HEK293 (cell line): ENCODE measurements at regions not wholly inside any gene's neighbourhood (a gene's known extent, or its start where the extent isn't known, plus 50 kb on each side); places are given as distances from the start of the nearest gene placed in this dataset.

Source experiments
- CTCF ChIA-PET: fragments of 350-600 bp; formaldehyde crosslinking; extraction: SDS; loops from one replicate; lab custom pipeline; 2021; ENCODE audit warnings: antibody characterized with exemption; lab: Yijun Ruan, JAX
- POLR2A ChIA-PET: fragments of 300-600 bp; formaldehyde crosslinking; extraction: SDS; loops from one replicate; lab custom pipeline; 2020; ENCODE audit warnings: antibody characterized with exemption, inconsistent platforms; lab: Yijun Ruan, JAX
- H3K27ac ChIP-seq: fragments of 200-500 bp; sonication (Bioruptor generic); 2 replicates; pipeline ENCODE4 v1.5.1; 2014; ENCODE audit warnings: low read depth, low read length, control low read depth, inconsistent platforms; ENCODE audit errors: extremely low read depth
- H3K36me3 ChIP-seq, 2 experiments: fragments of 200-500 bp in 1 of 2; sonication (Bioruptor generic) in 1 of 2; 1 replicate in 1 of 2; 2 replicates in 1 of 2; pipeline ENCODE4 v1.5.1; 2014 to 2017; ENCODE audit warnings: inconsistent platforms in 2 of 2, low read length in 2 of 2; ENCODE audit not compliant: control insufficient read depth in 2 of 2, insufficient read depth in 1 of 2
- H3K4me1 ChIP-seq: fragments of 200-500 bp; sonication (Bioruptor generic); 2 replicates; pipeline ENCODE4 v1.5.1; 2014; ENCODE audit warnings: mild to moderate bottlenecking, low read length, inconsistent platforms; ENCODE audit not compliant: control insufficient read depth, insufficient read depth
- H3K4me3 ChIP-seq: 2 replicates; pipeline ENCODE4 v1.5.1; 2011; ENCODE audit warnings: low read depth, mild to moderate bottlenecking, control low read depth, low read length, moderate library complexity
- H3K9me3 ChIP-seq: fragments of 200-500 bp; sonication (Bioruptor generic); 2 replicates; pipeline ENCODE4 v1.5.1; 2014; ENCODE audit warnings: low read depth, low read length, inconsistent platforms; ENCODE audit not compliant: control insufficient read depth, insufficient read depth
- HOXC10 ChIP-seq: sonication (generic); formaldehyde crosslinking; IDR thresholded peaks from 2 replicates; pipeline ENCODE4 v1.8.1; 2023; ENCODE audit warnings: mild to moderate bottlenecking, missing genetic modification reagents
- KLF9 ChIP-seq: fragments of 450-650 bp; formaldehyde crosslinking; IDR thresholded peaks from 2 replicates; pipeline ENCODE4 v1.5.1; 2016; ENCODE audit warnings: missing biosample characterization, missing genetic modification characterization, low read depth
- MZF1 ChIP-seq: fragments of 450-650 bp; formaldehyde crosslinking; IDR thresholded peaks from 2 replicates; pipeline ENCODE4 v1.5.1; 2017; ENCODE audit warnings: missing biosample characterization, missing genetic modification characterization, borderline replicate concordance
- PBX3 ChIP-seq: sonication (generic); formaldehyde crosslinking; IDR thresholded peaks from 2 replicates; pipeline ENCODE4 v1.8.1; 2022; ENCODE audit warnings: mild to moderate bottlenecking, moderate library complexity, missing genetic modification reagents
- REPIN1 ChIP-seq: fragments of 450-650 bp; formaldehyde crosslinking; IDR thresholded peaks from 2 replicates; pipeline ENCODE4 v1.5.1; 2017; ENCODE audit warnings: missing biosample characterization, missing genetic modification characterization, low read depth
- SP2 ChIP-seq: fragments of 450-650 bp; formaldehyde crosslinking; IDR thresholded peaks from 2 replicates; pipeline ENCODE4 v1.5.1; 2016; ENCODE audit warnings: missing biosample characterization, missing genetic modification characterization
- ZBTB1 ChIP-seq: fragments of 450-650 bp; formaldehyde crosslinking; IDR thresholded peaks from 2 replicates; pipeline ENCODE4 v1.5.1; 2016; ENCODE audit warnings: missing biosample characterization, missing genetic modification characterization
- ZNF10 ChIP-seq: fragments of 450-650 bp; formaldehyde crosslinking; IDR thresholded peaks from 2 replicates; pipeline ENCODE4 v1.5.1; 2017; ENCODE audit warnings: missing biosample characterization, missing genetic modification characterization
- ZNF16 ChIP-seq: fragments of 450-650 bp; formaldehyde crosslinking; IDR thresholded peaks from 2 replicates; pipeline ENCODE4 v1.5.1; 2016; ENCODE audit warnings: low read depth, missing biosample characterization, missing genetic modification characterization
- ZNF202 ChIP-seq: fragments of 450-650 bp; formaldehyde crosslinking; IDR thresholded peaks from 2 replicates; pipeline ENCODE4 v1.5.1; 2016; ENCODE audit warnings: missing biosample characterization, missing genetic modification characterization, borderline replicate concordance
- ZNF239 ChIP-seq: fragments of 450-650 bp; formaldehyde crosslinking; IDR thresholded peaks from 2 replicates; pipeline ENCODE4 v1.5.1; 2016; ENCODE audit warnings: missing biosample characterization, missing genetic modification characterization
- ZNF280C ChIP-seq: fragments of 450-650 bp; formaldehyde crosslinking; IDR thresholded peaks from 2 replicates; pipeline ENCODE4 v1.5.1; 2016; ENCODE audit warnings: missing biosample characterization, missing genetic modification characterization
- ZNF404 ChIP-seq: fragments of 450-650 bp; formaldehyde crosslinking; IDR thresholded peaks from 2 replicates; pipeline ENCODE4 v1.5.1; 2017; ENCODE audit warnings: missing biosample characterization, missing genetic modification characterization
- ZNF449 ChIP-seq: fragments of 450-650 bp; formaldehyde crosslinking; IDR thresholded peaks from 2 replicates; pipeline ENCODE4 v1.5.1; 2017; ENCODE audit warnings: missing biosample characterization, mild to moderate bottlenecking, missing genetic modification characterization, moderate library complexity
- ZNF626 ChIP-seq: fragments of 450-650 bp; sonication (Bioruptor Pico); formaldehyde crosslinking; IDR thresholded peaks from 2 replicates; pipeline ENCODE4 v1.5.1; 2018; ENCODE audit warnings: missing biosample characterization, missing genetic modification characterization, inconsistent platforms
- ZNF701 ChIP-seq: fragments of 450-650 bp; formaldehyde crosslinking; IDR thresholded peaks from 2 replicates; pipeline ENCODE4 v1.5.1; 2016; ENCODE audit warnings: missing biosample characterization, missing genetic modification characterization
- TF ChIP-seq, protein P1 (sequence below): fragments of 450-650 bp; formaldehyde crosslinking; IDR thresholded peaks from 2 replicates; pipeline ENCODE4 v1.5.1; 2016; ENCODE audit warnings: missing biosample characterization, missing genetic modification characterization
- TF ChIP-seq, protein P2 (sequence below): fragments of 450-650 bp; formaldehyde crosslinking; IDR thresholded peaks from 2 replicates; pipeline ENCODE4 v1.5.1; 2017; ENCODE audit warnings: missing biosample characterization, missing genetic modification characterization

- TF ChIP-seq MZF1 (tag by site-specific recombination): no peak
- no peak for TF ChIP-seq HOXC10 (CRISPR knock-in tag)
Measured at GRCh38 chr3:177595530-177596188, 398.4 kb upstream of the TBL1XR1 start (continued).

DNA sequence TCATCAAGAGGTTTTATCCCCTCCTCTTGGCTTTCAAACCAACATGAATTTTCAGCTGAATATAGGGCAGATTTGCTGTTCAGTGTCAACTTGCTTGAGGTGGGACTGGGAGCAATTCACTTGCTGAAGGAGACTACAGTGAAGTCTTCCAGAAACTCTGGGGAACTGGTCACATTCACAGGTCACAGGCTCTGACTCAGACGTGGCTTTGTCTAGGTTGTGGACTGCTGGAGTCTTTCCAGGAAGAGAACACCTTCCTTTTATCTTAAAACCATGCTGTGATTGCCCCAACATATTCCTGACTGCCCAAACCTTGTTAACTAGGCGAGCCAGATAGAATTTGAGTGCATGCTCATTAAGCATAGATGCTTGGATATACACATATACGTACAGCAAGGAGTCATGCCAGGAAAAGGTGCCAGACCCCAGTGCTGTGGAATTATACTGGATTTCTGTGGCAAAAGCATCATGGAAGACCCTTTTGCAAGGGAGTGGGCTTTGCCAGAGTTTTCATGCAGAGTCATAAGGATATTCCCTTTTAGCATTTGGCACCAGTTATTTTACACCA lies 399.1 kb upstream of the TBL1XR1 start:
- CTCF ChIA-PET: interaction anchor here (0.7 kb wide), 1 partner anchor 66 kb away, joined by 3 read pairs; no protein-coding TSS in a partner anchor
- Histone ChIP-seq H3K36me3 (no peaks in the 10 kb centered on the region), H3K4me1 (0 out of 2 replicates have a peak, but pooled peaks cover 3% of the 10 kb centered on the region)
- TF ChIP-seq ZNF626 (tag by site-specific recombination): no peak
- TF ChIP-seq, all 188 proteins: peak for 0
- no peak overlapping the region for H3K4me3 ChIP-seq
- POLR2A ChIA-PET: no interaction called here
- H3K27ac ChIP-seq: no peak overlapping the region
- no peaks in the 10 kb centered on the region for H3K9me3 ChIP-seq

DNA sequence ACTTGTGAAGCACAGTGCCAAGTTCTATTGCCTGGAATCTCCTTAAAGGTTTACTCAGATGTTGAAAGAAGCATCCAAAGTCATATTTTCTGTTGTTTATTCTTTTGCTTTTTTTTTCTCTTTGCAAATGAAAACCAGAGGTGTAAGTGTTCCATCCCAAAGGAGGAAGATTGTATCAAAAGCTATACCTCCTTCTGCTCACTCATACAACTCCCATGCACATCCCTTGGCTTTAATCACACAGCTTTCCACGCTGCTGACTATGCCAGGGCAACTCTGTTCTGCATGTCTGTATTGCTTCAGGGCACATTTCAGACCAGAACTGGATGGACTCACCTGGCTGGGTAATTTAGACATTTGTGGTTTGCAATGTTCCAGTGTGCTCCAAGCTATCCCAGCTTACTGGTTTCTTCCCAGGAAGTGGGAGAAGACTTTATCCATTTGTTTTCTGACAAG lies 399.6 kb upstream of the TBL1XR1 start:
- 0 out of 2 replicates have a peak, but pooled peaks cover 3% of the 10 kb centered on the region for H3K4me1 ChIP-seq
- H3K4me3 ChIP-seq: no peak overlapping the region
- no peak overlapping the region; the same call in 1 of the 2 replicates for H3K27ac ChIP-seq
- TF ChIP-seq ZNF239 (no peak), KLF9 (tag by site-specific recombination) (no peak), ZNF449 (tag by site-specific recombination) (no peak), ZNF10 (tag by site-specific recombination) (no peak), ZNF404 (tag by site-specific recombination) (no peak)
- no peaks in the 10 kb centered on the region for H3K36me3 ChIP-seq
- ChIA-PET CTCF (interaction anchor here (0.7 kb wide), 1 partner anchor 67 kb away, joined by 3 read pairs; no protein-coding TSS in a partner anchor), POLR2A (no interaction called here)
- H3K9me3 ChIP-seq: no peaks in the 10 kb centered on the region

GRCh38 chr3:177597311-177598096 lies 400.2 kb upstream of the TBL1XR1 start:
- CTCF ChIA-PET: interaction anchor here (0.7 kb wide), 1 partner anchor 67 kb away, joined by 3 read pairs; no protein-coding TSS in a partner anchor
- H3K4me3 ChIP-seq: no peak overlapping the region
- H3K4me1 ChIP-seq: 0 out of 2 replicates have a peak, but pooled peaks cover 3% of the 10 kb centered on the region
- no peaks in the 10 kb centered on the region for H3K9me3 ChIP-seq
- POLR2A ChIA-PET: no interaction called here
- no peak overlapping the region; the same call in 1 of the 2 replicates for H3K27ac ChIP-seq
- no peaks in the 10 kb centered on the region for H3K36me3 ChIP-seq
- TF ChIP-seq REPIN1 (tag by site-specific recombination): no peak
- no peak for TF ChIP-seq SP2 (tag by site-specific recombination)
- no peak for TF ChIP-seq ZNF202 (tag by site-specific recombination)
- TF ChIP-seq ZBTB1 (tag by site-specific recombination): no peak
- TF ChIP-seq ZNF701 (tag by site-specific recombination): no peak
- no peak for TF ChIP-seq PBX3 (CRISPR knock-in tag)
- TF ChIP-seq ZNF16 (tag by site-specific recombination): no peak
- no peak for TF ChIP-seq ZNF239
- TF ChIP-seq, protein P1, sequence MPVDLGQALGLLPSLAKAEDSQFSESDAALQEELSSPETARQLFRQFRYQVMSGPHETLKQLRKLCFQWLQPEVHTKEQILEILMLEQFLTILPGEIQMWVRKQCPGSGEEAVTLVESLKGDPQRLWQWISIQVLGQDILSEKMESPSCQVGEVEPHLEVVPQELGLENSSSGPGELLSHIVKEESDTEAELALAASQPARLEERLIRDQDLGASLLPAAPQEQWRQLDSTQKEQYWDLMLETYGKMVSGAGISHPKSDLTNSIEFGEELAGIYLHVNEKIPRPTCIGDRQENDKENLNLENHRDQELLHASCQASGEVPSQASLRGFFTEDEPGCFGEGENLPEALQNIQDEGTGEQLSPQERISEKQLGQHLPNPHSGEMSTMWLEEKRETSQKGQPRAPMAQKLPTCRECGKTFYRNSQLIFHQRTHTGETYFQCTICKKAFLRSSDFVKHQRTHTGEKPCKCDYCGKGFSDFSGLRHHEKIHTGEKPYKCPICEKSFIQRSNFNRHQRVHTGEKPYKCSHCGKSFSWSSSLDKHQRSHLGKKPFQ (tag by site-specific recombination): no peak
- TF ChIP-seq ZNF280C (tag by site-specific recombination): no peak
- TF ChIP-seq, protein P2, sequence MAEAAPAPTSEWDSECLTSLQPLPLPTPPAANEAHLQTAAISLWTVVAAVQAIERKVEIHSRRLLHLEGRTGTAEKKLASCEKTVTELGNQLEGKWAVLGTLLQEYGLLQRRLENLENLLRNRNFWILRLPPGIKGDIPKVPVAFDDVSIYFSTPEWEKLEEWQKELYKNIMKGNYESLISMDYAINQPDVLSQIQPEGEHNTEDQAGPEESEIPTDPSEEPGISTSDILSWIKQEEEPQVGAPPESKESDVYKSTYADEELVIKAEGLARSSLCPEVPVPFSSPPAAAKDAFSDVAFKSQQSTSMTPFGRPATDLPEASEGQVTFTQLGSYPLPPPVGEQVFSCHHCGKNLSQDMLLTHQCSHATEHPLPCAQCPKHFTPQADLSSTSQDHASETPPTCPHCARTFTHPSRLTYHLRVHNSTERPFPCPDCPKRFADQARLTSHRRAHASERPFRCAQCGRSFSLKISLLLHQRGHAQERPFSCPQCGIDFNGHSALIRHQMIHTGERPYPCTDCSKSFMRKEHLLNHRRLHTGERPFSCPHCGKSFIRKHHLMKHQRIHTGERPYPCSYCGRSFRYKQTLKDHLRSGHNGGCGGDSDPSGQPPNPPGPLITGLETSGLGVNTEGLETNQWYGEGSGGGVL (tag by site-specific recombination): no peak
